GM19452 (cell line): ENCODE measurements at regions not wholly inside any gene's neighbourhood (a gene's known extent, or its start where the extent isn't known, plus 50 kb on each side); places are given as distances from the start of the nearest gene placed in this dataset.

Experiments used
- ATAC-seq: cut with Tn5 transposase; IDR thresholded peaks from one replicate; pipeline ENCODE4 v1.9.1; 2021; ENCODE audit not compliant: unreplicated experiment

DNA sequence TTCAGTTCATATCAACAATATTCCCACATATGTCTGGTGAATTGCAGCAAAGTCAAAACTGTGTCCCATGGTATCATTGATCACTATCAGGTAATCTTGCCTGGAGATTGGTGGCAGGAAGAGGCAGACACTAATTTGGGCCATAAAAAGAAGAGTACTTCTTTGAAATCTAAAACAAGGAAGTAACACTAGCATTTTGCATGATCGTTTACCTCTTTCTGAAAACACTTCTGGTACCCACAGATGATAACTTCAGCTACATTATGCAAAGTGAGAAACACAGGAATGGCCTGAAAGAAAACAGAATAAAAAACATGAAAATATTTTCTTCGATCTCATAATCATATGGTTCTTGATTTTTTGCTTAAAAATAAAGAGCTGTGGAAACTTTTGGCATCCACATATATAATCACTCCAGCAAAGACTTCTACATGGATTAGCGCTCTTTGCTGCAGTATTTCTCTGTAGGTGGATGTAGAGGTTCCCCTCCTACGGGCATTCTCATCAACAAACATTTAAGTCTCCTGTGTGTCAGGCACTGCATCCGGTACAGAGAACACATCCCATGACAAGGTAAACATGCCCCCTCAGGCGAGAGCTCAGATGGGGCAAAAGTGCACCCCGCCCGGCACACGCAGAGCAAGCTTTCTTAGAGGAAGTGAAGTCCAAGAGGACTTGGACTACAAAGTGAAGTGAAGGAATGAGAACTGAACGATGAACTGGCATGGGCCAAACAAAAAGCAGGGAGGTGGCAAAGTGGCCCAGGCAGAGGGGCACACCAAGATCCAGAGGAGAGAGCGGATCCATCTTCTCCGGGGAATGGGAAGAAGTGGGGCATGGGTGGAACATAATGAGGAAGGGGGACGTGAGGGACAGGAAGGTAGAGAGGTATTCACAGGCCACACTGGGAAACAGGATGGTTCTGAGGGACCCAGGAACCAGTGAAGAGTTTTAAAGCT lies 68.0 kb upstream of the RIOK3 start:
- ATAC-seq, result no peak

- ATAC-seq, result no peak
Measured at GRCh38 chr18:23386317-23386716, 66.8 kb upstream of the RIOK3 start.

DNA sequence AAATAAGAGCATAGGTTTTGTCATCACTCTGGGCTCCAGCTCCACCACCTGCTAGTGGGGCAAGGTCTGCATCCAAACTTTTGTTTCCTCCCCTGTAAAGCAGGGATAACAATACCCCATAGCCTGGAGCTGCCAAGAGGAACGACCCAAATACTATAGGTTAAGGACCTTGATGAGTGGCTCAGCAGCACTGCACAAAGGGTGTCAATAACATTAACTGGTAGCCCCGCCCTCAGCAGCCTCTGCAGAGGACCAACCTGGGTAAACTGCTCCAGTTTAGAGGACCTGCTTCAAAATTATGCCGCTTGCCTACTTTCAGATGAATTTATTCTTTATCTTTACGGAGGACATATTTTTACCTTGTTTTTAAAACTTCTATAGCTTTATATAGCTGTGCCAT lies 65.8 kb upstream of the RIOK3 start:
- no peak for ATAC-seq

GRCh38 chr18:23388357-23388756 lies 64.7 kb upstream of the RIOK3 start:
- ATAC-seq, result no peak

DNA sequence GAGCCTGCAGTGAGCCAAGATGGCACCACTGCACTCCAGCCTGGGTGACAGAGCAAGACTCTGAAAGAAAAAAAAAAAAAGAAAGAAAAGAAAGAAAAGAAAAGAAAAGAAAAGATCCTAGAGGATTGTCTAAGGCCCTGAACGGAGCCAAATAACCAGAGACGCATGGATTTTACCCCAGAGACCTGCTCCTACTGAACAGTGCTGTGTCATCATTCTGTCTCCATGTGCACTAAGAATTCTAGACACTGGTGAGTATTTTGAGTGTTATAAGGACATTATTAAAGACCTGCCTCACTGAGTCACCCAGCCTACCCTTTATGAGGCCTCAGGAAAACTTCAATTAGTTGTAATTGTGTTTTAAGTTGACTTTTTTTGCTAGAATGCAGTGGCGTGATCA lies 61.9 kb upstream of the RIOK3 start:
- ATAC-seq, result no peak

DNA sequence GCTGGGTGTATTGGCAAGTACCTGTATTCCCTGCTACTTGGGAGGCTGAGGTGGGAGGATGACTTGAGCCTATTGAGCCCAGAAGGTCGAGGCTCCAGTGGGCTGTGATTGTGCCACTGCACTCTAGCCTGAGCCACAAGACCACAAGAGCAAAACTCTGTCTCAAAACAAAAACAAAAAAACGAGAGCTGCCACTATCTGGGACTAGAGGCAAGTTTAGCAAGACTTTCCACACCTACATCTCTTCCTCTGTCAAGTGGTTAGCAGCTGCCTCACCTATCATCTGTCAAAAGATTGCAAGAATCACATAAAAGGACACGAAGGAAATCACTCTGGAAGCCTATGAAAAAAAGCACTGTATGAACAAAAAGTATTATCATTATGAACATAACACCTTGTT lies 55.2 kb upstream of the RIOK3 start:
- ATAC-seq, result no peak

DNA sequence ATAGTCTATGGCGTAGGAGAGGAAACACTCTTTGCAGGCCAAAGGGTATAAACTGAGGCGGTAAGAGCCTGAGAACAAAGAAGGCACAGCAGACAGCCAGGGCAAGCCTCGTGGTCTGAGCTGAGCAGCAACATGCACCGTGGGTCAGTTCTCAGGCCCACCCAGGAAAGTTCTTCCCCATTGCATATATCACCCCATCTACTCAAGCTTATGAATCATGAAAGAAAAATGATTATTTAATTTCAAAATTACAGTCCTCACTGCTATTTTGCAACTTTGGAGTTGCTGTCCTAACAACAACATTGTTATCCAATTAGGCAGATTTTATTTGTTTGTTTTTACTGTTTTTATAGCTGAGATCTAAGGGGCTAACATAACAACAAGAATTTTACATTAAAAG lies 54.7 kb upstream of the RIOK3 start:
- ATAC-seq, result no peak

GRCh38 chr18:23399067-23399466 lies 54.0 kb upstream of the RIOK3 start:
- no peak for ATAC-seq

DNA sequence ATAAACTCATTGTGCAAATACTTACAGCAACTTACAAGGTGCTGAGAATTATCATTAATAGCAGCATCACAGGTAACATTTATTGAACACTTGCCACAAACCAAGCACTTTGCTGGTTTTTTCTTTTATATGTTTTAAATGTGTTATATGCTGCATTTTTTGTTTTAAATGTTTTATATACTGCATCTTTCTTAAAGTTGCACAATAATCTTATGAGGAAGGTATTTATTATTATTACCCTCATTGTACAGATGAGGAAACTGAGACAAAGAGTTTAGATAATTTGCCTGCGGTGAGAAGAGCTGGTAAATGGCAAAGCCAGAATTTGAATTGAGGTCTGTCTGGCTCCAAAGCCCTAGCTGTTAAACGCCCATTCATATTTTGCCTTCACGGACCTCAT lies 52.2 kb upstream of the RIOK3 start:
- no peak for ATAC-seq

- ATAC-seq, result no peak
Measured at GRCh38 chr18:23401400-23402347, 51.4 kb upstream of the RIOK3 start.
